Left cardiac atrium (tissue), 4 donors: ENCODE measurements at regions not wholly inside any gene's neighbourhood (a gene's known extent, or its start where the extent isn't known, plus 50 kb on each side); places are given as distances from the start of the nearest gene placed in this dataset.
"Not testable (repeated sequence)": the region's sequence is repeated elsewhere in the genome, so short reads cannot be mapped to it uniquely, and the experiment has no call there.

Experiments used
- ATAC-seq, 2 donors: fragments of 200-7000 bp; cut with Tn5 transposase; one replicate each; pipeline ENCODE4 v1.9.1; 2020; ENCODE audit warnings: mild to moderate bottlenecking in 2 of 2, moderate library complexity in 2 of 2
- DNase-seq: peaks from one replicate; pipeline ENCODE4 v3.0.0-alpha.2; 2020
- intact Hi-C, 2 donors: fragments of 100-400 bp; cut with DNase I; formaldehyde crosslinking; loops; one replicate each; pipeline versions ENCODE4 v1.14.1 to v1.15.1; 2022 to 2023
- donor health status: DM: no; HTN: yes; CAD: no.
- donor health status: DM: no; HTN: yes; CAD: no; lungs with severe emphysema.
- donor health status: DM: yes; HTN: yes; CAD: no.
- donor health status: Dilated cardiomyopathy.

DNA sequence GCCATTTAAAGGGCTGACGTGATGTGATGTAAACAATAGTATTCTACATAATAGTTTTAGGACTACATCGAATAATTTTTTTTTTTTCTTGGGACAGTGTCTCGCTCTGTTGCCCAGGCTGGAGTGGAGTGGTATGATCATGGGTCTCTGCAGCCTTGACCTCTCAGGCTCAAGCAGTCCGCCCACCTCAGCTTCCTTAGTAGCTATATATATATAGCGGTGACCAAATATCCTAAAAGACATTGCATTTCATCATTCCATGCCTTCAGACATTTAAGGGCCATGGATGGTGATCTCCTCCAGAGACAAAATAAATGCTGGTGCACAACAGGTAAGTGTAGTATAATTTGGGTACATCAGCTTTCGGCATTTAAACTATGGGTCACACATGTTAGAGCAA lies 245.4 kb upstream of the NOTCH2NLA start:
- DNase-seq, ATAC-seq, intact Hi-C loops: not testable (repeated sequence)

DNA sequence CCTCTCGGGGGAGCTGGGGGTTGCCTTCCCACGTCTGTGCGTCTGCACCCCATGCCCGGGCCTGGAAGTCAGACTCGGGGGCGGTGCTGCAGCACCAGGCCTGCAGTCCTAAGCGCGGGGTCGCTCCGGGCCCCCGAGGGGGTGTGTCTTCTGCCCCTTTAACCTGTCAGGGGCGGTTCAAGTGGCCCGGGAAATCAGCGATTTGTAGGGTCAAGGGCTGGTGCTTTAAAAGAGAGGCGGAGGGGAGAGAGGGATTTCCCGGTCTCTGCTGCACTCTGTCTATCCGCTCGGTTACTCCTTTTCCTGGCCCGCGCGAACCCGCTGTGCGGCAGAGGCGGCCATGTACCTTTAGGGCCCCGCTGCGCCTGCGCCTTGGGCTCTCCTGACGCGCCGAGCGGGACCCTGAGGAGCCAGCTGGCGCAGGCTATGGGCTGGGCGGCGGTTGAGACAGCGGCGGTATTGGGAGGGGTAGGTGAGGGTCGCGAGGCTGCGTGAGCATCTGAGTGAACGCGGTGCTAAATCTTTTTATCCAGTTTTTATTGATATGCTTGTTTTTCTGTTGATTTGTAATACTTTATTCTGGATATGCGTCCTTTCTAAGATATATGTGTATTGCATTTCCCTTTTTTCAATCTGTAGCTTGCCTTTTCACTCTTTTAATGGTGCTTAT lies 243.5 kb upstream of the NOTCH2NLA start:
- ATAC-seq (peak; percentile 99), DNase-seq (peak; percentile 86)
- intact Hi-C loops, result not testable (repeated sequence)

DNA sequence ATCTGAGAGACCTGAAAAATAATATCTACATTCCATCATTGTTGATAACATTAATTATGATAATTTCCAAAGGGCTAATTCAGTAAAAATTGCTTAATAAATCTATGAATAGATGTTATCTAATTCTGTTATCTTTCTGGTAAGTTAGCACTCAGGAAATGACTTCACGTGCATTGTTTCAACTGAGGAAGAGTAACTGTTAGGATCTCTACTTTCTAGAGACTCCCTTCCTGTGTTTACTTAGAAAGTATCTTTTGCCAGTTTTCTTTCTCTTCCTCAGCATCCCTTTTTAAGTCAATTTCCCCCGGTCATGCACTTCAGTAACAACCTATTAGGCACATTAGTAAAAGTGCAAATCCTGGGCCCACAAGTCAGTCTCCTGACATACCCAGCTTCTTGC lies 231.1 kb upstream of the NOTCH2NLA start:
- intact Hi-C loops, ATAC-seq, DNase-seq: not testable (repeated sequence)

DNA sequence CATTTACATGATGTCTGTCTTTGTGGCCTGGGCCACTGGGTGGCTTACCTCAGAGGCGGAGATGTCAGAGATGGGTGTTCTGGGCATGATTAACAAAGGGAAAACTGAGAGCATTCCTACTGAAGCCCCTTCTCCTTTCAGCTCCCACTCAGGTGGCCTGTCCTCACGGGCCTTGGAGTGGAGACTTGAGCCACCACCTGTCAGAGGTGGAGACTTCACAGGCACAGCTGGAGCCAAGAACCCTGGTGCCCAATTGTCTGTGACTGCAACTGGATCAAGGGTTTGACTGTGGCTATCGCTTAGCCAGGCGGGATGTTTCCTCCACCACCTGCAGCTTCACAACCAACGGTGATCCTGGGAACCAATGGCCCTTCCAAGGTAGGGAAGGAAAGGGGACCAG lies 230.5 kb upstream of the NOTCH2NLA start:
- ATAC-seq, intact Hi-C loops, DNase-seq: not testable (repeated sequence)

DNA sequence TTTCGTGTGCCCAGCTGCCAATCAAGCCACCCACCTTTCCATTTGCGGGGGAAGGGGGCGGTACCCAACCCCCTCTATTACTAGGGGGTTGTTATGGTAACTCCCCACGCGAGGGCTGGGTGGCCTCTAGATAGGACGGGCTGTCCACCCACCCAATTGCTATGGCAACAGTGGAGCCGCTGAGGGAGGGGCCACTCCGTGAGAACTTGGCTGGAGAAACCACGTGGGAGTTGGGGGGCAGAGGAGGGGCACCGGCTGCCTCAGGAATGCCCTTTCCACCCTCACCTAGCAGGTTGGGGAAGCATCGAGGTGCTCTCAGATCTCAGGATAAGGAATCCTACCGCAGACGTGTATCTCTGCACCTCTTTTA lies 220.0 kb upstream of the NOTCH2NLA start:
- intact Hi-C loops, DNase-seq: not testable (repeated sequence)
- ATAC-seq, result peak in 1 of 2 donors; percentile 25

DNA sequence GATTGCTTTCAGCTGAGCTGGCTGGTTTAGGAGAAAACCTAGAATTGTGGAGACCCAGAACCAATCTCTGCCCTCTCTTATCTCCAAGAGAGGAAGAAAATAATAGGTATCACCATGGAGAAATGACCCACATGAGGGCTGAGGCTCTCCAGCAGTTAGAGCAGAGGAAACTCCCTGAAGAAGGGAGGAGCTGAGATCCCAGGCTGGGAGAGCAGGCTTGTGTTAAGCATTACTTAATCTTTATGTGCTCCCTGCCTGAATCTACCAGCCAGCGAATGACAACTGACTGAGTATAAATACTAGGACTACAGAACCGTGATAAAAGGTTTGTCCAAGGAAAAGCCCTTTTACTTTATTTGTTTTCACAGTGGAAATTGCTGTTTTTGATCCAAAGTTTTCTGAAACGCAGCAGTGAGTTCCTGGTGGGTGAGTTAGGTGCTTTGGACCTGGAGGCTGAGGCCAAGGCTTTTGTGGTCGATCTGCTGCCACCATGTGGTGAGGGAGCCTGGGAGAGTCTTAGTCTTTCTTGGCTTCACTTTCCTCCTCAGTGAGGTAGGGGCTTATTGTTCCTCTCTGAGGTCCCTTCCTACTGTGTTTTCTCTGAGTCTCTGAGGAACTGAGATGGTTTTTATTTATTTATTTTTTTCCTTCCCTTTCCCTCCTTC lies 219.5 kb upstream of the NOTCH2NLA start:
- peak in 1 of 2 donors; percentile 67 for ATAC-seq
- peak; percentile 43 for DNase-seq
- intact Hi-C loops, result not testable (repeated sequence)

DNA sequence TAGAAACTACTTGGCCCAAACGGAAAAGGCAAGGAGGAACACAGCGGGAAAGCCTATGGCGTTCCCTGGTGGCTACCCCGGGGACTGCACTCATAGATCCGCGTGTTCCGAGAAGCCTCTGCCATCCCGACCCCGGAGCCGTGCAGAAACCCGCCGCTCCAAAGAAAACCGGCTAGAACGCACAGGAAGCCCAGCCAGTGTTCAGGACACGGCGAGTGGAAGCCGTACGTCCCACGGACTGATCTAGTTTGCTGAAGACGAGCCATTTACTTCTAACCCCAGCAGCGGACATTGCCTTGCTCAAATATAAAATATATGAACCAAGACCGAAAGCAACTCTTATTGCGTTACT lies 215.0 kb upstream of the NOTCH2NLA start:
- ATAC-seq, intact Hi-C loops: not testable (repeated sequence)
- DNase-seq, result peak; percentile 25

DNA sequence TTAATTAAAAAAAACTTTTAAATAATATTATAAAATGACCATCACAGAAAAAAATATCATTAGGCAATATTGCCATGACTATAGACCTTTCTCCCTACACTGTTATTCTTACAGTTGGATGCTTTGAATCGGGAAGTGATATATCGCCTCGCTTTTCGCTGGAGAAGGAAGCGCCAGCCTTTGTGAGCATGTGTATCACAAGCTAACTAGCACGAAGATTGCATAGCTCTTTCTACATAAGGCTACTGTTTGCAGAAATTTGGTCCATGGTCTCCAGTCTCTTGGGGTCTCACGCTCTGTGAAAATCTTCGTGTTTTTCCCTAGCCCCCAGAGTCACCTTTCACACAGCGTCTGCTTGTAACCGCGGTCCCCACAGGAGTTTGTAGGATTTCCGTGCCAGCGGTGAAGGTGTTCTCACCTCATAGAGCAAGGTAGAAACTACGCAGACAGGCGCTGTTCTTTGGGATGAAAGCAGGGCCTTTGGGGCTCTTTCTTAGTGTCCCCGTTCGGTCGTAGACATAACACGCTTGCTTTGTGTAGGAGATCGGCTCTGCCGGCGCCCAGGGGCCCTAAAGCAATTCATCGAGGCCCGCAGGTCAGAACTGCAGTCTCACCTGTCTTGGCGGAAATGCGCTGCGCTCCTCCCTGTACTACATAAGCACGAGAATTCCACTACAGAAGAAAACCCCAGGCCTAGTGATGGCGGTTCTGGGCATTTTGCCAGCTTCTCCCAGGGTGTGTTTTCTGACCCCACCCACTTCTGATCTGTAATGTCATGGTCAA lies 214.5 kb upstream of the NOTCH2NLA start:
- DNase-seq, ATAC-seq, intact Hi-C loops: not testable (repeated sequence)

DNA sequence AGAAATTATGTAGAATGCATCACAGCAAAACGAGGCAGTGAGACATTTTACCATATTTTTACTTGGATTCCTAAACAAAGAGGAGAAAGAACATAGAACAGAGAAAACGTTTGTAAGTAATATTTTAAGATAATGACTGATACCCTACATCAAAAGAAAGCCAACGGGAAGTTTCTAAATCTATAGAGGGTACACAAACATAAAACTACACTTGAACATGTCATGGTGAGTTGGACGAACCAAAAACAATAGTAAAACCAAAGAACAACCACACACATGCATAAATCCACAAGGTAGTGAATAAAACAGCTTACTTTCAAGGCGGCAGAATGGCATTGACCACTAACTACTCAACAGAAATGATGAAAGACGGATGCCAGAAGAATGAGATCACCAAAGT lies 209.7 kb upstream of the NOTCH2NLA start:
- DNase-seq, ATAC-seq, intact Hi-C loops: not testable (repeated sequence)

DNA sequence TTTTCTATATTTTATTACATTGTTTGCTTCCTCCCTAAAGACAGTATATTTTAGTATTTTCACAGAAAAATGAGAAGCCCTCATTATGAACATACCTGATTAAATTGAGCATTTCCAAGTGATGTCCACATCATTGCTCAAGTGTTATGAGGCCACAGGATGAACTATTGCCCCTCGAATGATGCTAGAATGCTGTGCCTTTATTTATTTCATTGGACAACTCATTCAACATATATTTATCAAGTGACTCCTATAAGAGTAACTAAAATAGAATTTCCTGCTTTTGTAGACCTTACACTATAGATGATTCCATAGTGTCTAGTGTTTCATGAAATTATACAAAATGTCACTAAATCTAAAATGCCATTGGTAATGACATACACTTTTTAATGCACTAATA lies 187.8 kb upstream of the NOTCH2NLA start:
- intact Hi-C loops, ATAC-seq, DNase-seq: not testable (repeated sequence)

DNA sequence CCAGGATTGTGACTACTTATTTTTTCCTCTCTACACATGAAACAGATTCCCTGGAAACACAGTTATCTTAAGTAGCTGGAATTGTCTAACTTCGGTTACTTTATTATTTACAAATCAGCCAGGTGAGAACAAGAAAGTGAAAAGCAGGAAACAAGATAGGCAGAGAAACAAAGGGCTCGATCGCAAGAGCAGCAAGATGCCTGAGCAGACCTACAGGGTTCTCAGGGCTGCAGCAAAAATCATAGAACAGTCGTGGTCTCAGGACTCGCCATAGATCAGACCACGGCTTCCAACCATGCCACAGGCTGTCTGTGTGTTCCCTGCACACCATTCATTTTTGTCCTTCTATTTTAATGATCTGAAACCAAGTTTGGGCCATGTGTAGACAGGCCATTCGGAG lies 186.2 kb upstream of the NOTCH2NLA start:
- DNase-seq, ATAC-seq, intact Hi-C loops: not testable (repeated sequence)

DNA sequence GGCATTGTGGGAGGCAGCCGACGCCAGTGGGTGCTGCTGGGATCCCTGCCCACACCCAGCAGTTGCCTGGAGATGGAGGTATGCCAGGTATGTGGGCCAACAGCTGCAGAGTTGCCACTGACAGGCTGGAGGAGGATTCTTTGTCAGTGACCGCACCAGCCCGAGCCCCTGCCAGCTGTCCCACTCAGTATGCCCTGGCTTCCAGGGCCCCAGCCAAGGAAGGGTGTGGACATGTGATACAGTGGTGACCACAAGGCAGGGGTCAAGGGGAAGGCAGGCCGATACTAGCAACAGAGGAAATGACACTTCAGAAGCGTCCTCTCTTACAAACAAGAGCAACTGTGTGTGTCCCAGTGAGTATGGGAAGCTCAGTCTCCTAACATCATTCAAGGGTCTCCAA lies 185.1 kb upstream of the NOTCH2NLA start:
- ATAC-seq, intact Hi-C loops: not testable (repeated sequence)

DNA sequence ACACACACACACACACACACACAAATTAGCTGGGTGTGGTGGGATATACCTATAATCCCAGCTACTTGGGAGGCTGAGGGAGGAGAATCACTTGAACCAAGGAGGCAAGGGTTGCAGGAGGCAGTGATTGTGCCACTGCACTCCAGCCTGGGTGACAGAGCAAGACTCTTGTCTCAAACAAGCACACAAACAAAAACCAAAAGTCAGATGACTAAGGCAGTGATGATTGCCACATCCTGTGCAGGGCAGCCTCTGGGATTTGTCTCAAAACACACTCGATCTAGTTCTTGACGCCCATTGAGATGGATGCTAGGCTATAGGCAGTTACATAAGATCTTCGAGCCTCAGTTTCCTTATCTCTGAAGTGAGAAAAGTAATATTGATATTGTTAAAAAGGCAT lies 183.1 kb upstream of the NOTCH2NLA start:
- intact Hi-C loops, ATAC-seq, DNase-seq: not testable (repeated sequence)

More for the DNA sequence above, 185.1 kb upstream of the NOTCH2NLA start:
- DNase-seq, result peak; percentile 47

DNA sequence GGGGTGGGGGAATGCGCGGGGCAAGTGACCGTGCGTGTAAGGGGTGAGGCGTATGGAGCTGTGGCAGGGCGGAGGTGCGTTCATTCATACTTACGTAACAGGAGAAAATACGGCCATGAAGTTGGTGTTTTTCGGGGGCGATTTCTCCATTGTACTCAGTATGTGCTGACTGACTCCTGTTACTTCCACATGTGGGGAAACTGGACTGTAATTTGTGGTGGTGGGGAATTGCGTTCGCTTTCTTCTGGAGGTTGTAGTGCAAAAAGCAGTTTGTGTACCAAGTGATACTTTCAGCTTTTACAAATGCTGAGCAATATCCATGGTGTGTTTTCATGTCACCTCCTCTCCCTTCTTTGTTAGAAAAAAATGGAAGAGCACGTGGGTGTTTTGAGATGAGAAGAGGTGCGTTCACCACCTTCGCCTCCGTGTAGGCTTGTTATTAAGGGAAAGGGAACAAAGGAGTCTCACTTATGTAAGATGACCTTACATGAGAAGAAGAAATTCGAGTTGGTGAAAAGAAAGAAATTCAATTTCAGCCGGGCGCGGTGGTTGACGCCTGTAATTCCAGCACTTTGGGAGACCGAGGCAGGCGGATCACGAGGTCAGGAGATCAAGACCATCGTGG lies 181.1 kb upstream of the NOTCH2NLA start:
- intact Hi-C loops, DNase-seq: not testable (repeated sequence)
- peak; percentile 98 for ATAC-seq

DNA sequence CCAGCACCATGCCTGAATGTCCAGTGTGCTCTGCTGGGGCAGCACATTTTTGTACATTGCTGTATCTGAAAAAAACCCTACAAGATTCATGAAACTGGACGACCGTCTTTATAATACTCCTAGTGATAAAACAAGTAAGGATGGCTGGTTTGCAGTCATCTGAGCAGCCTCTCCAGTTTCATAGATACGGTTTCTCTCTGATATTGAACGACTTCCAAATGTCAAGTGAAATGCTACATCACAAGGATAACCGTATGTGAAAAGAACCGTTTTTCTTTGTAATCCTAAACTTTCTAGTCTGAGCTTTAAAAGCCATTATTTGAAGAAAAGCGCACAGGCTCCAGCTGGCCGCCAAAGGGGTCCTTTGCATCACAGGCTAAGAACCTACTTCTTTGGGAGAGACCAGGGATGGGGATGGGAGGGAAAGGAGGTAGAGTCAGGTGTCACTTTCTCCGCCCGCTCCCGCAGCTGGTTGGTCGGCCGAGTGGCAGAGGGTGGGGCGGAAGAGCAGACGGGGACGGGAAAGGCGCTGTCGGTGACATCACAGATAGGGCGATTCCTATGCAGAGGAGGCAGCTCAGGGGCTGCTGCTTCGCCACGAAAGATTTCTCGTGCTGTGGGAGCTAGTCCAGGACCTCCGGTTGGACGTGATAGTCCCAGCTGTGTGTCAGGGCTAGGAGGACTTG lies 180.4 kb upstream of the NOTCH2NLA start:
- intact Hi-C loops, DNase-seq: not testable (repeated sequence)
- peak; percentile 96 to 100 for ATAC-seq

DNA sequence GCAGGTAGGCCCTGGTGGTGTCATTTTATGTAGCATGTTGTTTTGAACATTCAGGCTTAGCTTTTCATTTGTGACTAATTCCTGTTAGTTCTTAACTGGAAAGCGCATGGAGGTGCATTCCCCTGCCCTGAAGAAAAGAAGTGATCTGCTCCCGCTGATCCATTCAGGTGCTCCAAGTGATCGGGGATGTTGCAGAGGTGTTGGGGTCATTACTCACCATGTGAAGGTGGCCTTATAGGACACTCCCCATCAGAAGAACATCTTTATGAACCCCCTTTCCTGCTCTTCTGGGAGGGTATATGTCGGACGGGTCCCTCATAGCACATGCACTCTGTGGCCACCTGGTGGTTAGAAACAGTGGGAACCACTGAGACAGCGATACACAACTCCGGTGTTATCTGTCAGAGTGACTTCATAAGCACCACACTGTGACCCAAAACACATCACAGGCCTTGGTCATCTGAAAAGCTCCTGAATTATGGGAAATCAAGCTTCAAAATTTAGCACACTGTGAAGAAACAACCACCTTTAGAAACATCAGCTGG lies 172.5 kb upstream of the NOTCH2NLA start:
- peak; percentile 72 to 77 for ATAC-seq
- intact Hi-C loops, DNase-seq: not testable (repeated sequence)

DNA sequence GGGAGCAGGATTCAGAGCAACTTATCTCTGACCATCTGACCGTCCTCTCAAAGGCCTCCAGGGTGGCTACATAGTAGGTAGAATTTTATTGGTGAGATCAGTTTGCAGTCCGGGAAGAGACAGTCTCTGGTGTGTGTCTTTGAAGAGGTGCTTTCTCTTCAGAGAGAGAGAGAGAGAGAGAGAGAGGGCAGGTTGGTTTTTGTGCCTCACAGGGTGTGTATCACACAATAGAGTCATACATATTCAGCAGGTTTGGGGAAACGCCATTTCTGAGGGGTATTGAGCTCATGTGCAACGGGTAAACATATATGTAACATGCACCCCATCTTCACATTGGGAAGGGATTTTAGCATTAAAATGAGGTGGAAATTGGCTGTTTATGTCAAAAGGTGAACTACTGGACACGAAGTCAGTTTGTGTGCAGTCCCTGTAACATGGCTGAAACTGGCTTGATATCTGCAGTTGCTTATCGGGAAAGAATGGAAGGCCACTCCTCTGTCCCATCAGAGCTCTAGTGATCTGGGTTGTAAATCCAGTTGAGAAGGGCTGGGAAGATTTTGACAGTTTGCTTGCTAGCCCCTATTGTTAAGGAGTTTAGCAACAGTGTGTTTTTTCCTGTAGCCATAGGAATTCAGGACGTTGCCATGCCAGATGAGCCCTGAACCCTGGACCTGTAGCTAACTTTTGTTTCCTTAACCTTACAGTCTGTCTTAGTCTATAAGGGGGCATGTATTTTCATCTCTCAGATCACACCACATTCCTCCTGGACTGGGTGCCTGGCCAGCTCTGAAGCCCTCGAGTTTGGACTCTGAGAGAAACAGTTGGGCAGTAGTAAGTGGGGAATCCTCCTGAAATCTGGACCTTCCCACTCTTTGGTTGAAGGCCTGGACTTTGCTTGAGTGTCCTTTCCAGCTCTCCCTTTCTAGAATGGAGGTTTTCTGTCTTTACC lies 171.6 kb upstream of the NOTCH2NLA start:
- intact Hi-C loops, DNase-seq, ATAC-seq: not testable (repeated sequence)
